Cardiac muscle cell (in vitro differentiated cells and primary cell): ENCODE measurements at regions not wholly inside any gene's neighbourhood (a gene's known extent, or its start where the extent isn't known, plus 50 kb on each side); places are given as distances from the start of the nearest gene placed in this dataset.

Experiments used
- DNase-seq, 2 donors: peaks; one replicate each; pipeline versions ENCODE4 v3.0.0 to v3.0.0-alpha.2; 2010 to 2017; ENCODE audit warnings: low read depth in 1 of 2, low spot score in 1 of 2
- H3K27ac ChIP-seq: fragments of 200-600 bp; sonication (generic); 2 replicates; pipeline ENCODE4 v1.5.1; 2016
- H3K27me3 ChIP-seq: fragments of 200-600 bp; sonication (generic); 2 replicates; pipeline ENCODE4 v1.6.0; 2016; ENCODE audit warnings: control low read depth
- H3K36me3 ChIP-seq: fragments of 200-600 bp; sonication (generic); 2 replicates; pipeline ENCODE4 v1.5.1; 2016; ENCODE audit warnings: control low read depth
- H3K4me1 ChIP-seq: fragments of 200-600 bp; sonication (generic); 2 replicates; pipeline ENCODE4 v1.8.1; 2017; ENCODE audit warnings: low read depth, mild to moderate bottlenecking, mixed run types
- H3K4me3 ChIP-seq: fragments of 200-600 bp; sonication (generic); 2 replicates; pipeline ENCODE4 v1.5.1; 2016; ENCODE audit warnings: mild to moderate bottlenecking
- H3K9me3 ChIP-seq: fragments of 200-600 bp; sonication (generic); 2 replicates; pipeline ENCODE4 v1.5.1; 2017; ENCODE audit warnings: low read depth, mild to moderate bottlenecking, control low read depth
- TF ChIP-seq, protein P1 (sequence below): IDR thresholded peaks from 2 replicates; pipeline ENCODE4 v1.5.1; 2012; ENCODE audit warnings: low read depth, mild to moderate bottlenecking, low read length

DNA sequence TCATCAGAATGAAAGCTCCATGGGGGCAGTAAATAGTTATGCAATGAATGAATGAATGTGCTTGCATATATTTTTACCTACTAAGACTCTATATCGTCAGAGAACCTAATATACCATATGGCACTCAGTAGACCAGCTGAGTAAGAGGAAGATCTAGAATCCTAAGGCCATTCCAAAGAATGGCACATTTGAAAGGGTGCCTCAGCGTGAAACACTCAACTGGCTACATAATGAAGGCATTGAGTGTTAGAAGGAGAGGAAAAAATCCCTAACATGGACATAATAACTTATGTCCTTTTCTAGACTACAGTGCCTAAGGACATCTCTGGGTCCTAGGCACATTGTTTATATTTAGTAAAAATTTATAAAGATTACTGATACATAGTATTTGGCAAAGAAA is 61.7 kb upstream of the ARID2 start:
- TF ChIP-seq, protein P1, sequence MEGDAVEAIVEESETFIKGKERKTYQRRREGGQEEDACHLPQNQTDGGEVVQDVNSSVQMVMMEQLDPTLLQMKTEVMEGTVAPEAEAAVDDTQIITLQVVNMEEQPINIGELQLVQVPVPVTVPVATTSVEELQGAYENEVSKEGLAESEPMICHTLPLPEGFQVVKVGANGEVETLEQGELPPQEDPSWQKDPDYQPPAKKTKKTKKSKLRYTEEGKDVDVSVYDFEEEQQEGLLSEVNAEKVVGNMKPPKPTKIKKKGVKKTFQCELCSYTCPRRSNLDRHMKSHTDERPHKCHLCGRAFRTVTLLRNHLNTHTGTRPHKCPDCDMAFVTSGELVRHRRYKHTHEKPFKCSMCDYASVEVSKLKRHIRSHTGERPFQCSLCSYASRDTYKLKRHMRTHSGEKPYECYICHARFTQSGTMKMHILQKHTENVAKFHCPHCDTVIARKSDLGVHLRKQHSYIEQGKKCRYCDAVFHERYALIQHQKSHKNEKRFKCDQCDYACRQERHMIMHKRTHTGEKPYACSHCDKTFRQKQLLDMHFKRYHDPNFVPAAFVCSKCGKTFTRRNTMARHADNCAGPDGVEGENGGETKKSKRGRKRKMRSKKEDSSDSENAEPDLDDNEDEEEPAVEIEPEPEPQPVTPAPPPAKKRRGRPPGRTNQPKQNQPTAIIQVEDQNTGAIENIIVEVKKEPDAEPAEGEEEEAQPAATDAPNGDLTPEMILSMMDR: no peak
- no peak for DNase-seq
- no peaks in the 10 kb centered on the region for H3K4me1 ChIP-seq
- no peaks in the 10 kb centered on the region for H3K36me3 ChIP-seq
- no peaks in the 10 kb centered on the region for H3K27me3 ChIP-seq
- H3K4me3 ChIP-seq: no peak overlapping the region
- no peaks in the 10 kb centered on the region for H3K9me3 ChIP-seq
- no peak overlapping the region for H3K27ac ChIP-seq

DNA sequence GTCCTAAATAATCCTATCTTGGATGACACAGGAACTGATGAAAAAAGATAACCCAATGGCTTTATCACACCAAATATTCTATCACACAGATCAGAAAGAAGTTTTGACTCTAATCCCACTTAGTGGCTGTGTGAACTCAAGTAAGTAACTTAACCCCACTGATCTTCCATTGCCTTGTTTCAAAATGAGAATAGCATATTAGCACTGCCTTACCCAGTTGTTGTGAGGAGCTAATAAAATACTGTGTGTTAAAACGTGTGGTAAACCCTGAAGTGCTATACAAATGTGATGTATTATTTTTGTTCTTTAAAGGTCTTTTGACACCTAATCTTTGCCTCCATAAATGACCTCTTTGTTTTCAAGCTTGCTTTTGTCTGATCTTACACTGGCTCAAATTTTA is 60.9 kb upstream of the ARID2 start:
- Histone ChIP-seq H3K4me1 (no peaks in the 10 kb centered on the region), H3K27me3 (no peaks in the 10 kb centered on the region), H3K36me3 (no peaks in the 10 kb centered on the region), H3K4me3 (no peak overlapping the region), H3K27ac (no peak overlapping the region), H3K9me3 (no peaks in the 10 kb centered on the region)
- TF ChIP-seq, protein P1: no peak
- no peak for DNase-seq

DNA sequence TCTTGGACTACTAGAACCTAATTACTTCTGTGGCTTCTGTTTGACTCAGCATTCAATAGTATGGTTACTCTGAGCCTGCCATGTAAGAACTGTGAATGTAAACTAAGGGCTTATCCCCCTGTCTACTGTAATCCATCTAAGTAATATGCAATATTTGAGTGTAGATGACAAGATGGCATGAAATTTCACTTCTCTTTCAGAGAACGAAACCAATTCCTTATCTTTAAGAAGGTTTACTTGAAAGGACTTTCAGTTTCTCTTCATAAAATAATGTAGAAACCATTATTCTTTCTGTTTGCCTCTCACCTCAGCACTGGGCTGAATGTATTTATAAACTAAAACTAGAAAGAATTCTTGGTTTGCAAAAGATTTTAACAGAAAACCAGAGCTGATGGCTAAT is 60.4 kb upstream of the ARID2 start:
- Histone ChIP-seq H3K27me3 (no peaks in the 10 kb centered on the region), H3K4me1 (no peaks in the 10 kb centered on the region), H3K36me3 (no peaks in the 10 kb centered on the region), H3K27ac (no peak overlapping the region), H3K4me3 (no peak overlapping the region), H3K9me3 (no peaks in the 10 kb centered on the region)
- TF ChIP-seq, protein P1: no peak
- DNase-seq: no peak

DNA sequence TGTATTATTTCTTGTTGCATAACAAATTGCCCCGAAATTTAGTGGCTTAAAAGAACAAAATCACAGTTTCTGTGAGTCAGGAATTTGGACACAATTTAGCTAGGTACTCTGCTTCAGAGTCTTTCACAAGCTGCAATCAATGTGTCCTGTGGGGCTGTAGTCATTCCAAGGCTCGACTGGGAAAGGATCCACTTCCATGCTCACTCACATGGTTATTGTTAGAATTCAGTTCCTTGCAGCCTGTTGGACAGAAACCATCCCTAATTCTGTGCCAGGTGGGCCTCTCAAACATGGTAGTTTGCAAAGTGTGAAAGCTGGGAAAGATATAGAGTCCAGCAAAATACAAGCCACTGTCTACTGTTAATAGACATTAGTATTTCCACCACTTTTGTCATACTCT is 59.7 kb upstream of the ARID2 start:
- no peak overlapping the region for H3K27ac ChIP-seq
- TF ChIP-seq, protein P1: no peak
- H3K36me3 ChIP-seq: no peaks in the 10 kb centered on the region
- H3K27me3 ChIP-seq: no peaks in the 10 kb centered on the region
- DNase-seq: no peak
- H3K4me1 ChIP-seq: no peaks in the 10 kb centered on the region
- no peaks in the 10 kb centered on the region for H3K9me3 ChIP-seq
- H3K4me3 ChIP-seq: no peak overlapping the region

DNA sequence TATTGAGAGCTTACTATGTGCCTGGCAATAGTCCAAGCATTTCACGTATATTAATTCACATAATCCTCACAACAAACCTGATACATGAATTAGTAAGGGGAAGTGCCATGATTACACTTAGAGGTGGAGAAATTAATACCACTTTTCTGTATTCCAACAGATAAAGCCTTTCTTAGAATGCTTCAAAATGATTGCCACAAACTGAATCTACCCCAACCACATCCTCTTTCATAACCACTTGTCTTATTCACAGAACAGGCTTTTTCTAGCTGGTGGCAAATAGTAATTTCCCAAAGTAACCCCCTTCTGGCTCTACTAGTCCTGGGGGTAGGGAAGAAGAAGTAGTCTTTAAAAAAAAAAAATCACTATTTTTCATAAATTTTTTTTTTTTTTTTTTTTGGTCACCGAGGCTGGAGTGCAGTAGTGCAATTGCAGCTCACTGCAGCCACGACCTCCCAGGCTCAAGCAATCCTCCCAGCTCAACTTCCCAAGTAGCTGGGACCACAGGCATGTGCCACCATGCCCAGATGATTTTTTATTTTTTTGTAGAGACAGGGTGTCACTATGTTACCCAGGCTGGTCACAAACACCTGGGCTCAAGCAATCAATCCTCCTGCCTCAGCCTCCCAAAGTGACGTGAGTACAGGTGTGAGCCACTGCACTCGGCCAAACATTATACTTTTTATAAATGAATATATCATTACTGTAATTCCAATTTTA is 59.0 kb upstream of the ARID2 start:
- Histone ChIP-seq H3K4me3 (no peak overlapping the region), H3K4me1 (no peaks in the 10 kb centered on the region), H3K9me3 (no peaks in the 10 kb centered on the region), H3K27ac (no peak overlapping the region), H3K36me3 (no peaks in the 10 kb centered on the region), H3K27me3 (no peaks in the 10 kb centered on the region)
- DNase-seq: peak in 1 of 2 donors; percentile 52
- TF ChIP-seq, protein P1: no peak
